ENCODE measurements at regions not wholly inside any gene's neighbourhood (a gene's known extent, or its start where the extent isn't known, plus 50 kb on each side); places are given as distances from the start of the nearest gene placed in this dataset.

DNA sequence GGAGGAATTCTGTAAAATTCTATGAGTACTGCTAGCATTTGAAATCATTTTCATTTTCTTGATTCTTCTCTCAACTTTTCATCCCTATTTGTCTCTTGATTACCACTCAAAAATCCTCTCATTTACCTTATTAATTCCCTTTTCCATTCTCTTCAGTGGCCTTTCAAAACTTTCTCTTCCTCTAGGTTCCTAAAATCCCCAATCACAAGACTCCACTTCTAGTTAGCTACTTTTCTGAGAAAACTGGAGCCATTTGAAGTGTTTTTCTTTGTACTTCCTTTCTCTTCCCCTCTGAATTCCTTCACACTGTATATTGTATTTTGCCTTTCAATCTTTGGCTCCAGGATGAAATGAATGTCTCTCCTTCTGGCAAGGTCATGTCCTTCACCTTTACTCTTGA lies 61.3 kb upstream of the NR4A3 start:
- Histone ChIP-seq H3K9ac (ENCODE audit: low read length) (no peak overlapping the region), H4K20me1 (ENCODE audit: low read length) (no peaks in the 10 kb centered on the region), H3K9me2 (replicated peaks; ENCODE audit: low read length) (no peaks in the 10 kb centered on the region), H3K36me3 (ENCODE audit: low read depth, low read length) (no peaks in the 10 kb centered on the region), H3K4me3 (ENCODE audit: low read length) (no peak overlapping the region), H3F3A (ENCODE audit: low read length, unreplicated experiment) (no peaks in the 10 kb centered on the region), H3K27me3 (ENCODE audit: low read length) (peaks cover 20% of the 10 kb centered on the region), H3K79me2 (ENCODE audit: low read length) (no peaks in the 10 kb centered on the region), H3K9me3 (ENCODE audit: low read length) (no peaks in the 10 kb centered on the region), H3K27ac (ENCODE audit: low read length) (no peak overlapping the region), H3K4me2 (ENCODE audit: low read length) (no peak overlapping the region), H3K4me1 (ENCODE audit: insufficient read depth, low read length) (no peaks in the 10 kb centered on the region), H2AFZ (ENCODE audit: low read length) (no peak overlapping the region)
- TF ChIP-seq, protein P1, sequence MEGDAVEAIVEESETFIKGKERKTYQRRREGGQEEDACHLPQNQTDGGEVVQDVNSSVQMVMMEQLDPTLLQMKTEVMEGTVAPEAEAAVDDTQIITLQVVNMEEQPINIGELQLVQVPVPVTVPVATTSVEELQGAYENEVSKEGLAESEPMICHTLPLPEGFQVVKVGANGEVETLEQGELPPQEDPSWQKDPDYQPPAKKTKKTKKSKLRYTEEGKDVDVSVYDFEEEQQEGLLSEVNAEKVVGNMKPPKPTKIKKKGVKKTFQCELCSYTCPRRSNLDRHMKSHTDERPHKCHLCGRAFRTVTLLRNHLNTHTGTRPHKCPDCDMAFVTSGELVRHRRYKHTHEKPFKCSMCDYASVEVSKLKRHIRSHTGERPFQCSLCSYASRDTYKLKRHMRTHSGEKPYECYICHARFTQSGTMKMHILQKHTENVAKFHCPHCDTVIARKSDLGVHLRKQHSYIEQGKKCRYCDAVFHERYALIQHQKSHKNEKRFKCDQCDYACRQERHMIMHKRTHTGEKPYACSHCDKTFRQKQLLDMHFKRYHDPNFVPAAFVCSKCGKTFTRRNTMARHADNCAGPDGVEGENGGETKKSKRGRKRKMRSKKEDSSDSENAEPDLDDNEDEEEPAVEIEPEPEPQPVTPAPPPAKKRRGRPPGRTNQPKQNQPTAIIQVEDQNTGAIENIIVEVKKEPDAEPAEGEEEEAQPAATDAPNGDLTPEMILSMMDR (conservative IDR thresholded peaks at IDR 0.05; ENCODE audit: low read depth, low read length) = no peak
- TF ChIP-seq EZH2 (IDR thresholded peaks at IDR 0.05; ENCODE audit: low read length, unreplicated experiment) (no peak), EZH2phosphoT487 (IDR thresholded peaks at IDR 0.05; ENCODE audit: borderline replicate concordance, low read length) (no peak)
- no TSS peak for BruUV-seq (replicated peaks)
- POLR2A ChIA-PET (ENCODE audit: unreplicated experiment) = no interaction called here
- no peak for DNase-seq
- CTCF ChIA-PET = no interaction called here
- no peak for ATAC-seq
- intact Hi-C loops (cut with micrococcal nuclease) = no loop called here

DNA sequence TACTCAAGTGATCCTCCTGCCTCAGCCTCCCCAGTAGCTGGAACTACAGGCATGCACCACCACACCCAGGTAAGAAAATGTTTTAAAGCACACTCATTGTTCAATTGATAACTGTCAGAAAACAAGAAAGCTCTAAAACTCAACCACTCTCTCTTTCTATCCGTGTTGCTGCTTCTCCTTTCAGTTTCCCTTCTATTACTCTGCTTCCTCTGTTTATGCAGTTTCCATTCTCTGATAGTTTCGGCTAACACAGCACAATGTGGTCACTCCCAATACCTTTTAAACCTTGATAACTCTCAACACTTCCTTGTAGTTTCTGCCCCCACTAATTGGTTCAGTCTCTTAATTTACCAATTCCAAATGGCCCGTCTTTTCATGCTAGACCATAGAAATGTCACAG lies 59.2 kb upstream of the NR4A3 start:
- CTCF ChIA-PET = no interaction called here
- H3K4me1 ChIP-seq (ENCODE audit: insufficient read depth, low read length) = no peaks in the 10 kb centered on the region
- no TSS peak for BruUV-seq (replicated peaks)
- intact Hi-C loops (cut with micrococcal nuclease) = no loop called here
- no peaks in the 10 kb centered on the region for H3K9me2 ChIP-seq (replicated peaks; ENCODE audit: low read length)
- no peak overlapping the region for H3K9ac ChIP-seq (ENCODE audit: low read length)
- no peak overlapping the region for H2AFZ ChIP-seq (ENCODE audit: low read length)
- H3K36me3 ChIP-seq (ENCODE audit: low read depth, low read length) = no peaks in the 10 kb centered on the region
- H3F3A ChIP-seq (ENCODE audit: low read length, unreplicated experiment) = no peaks in the 10 kb centered on the region
- TF ChIP-seq, protein P1 (conservative IDR thresholded peaks at IDR 0.05; ENCODE audit: low read depth, low read length) = no peak
- TF ChIP-seq EZH2phosphoT487 (IDR thresholded peaks at IDR 0.05; ENCODE audit: borderline replicate concordance, low read length) (no peak), EZH2 (IDR thresholded peaks at IDR 0.05; ENCODE audit: low read length, unreplicated experiment) (no peak)
- no peak overlapping the region for H3K4me3 ChIP-seq (ENCODE audit: low read length)
- no peak overlapping the region for H3K27ac ChIP-seq (ENCODE audit: low read length)
- no peak overlapping the region for H3K4me2 ChIP-seq (ENCODE audit: low read length)
- DNase-seq (no peak), ATAC-seq (no peak)
- no peaks in the 10 kb centered on the region for H3K9me3 ChIP-seq (ENCODE audit: low read length)
- no peaks in the 10 kb centered on the region for H3K79me2 ChIP-seq (ENCODE audit: low read length)
- H3K27me3 ChIP-seq (ENCODE audit: low read length) = peaks cover 20% of the 10 kb centered on the region
- H4K20me1 ChIP-seq (ENCODE audit: low read length) = no peaks in the 10 kb centered on the region
- POLR2A ChIA-PET (ENCODE audit: unreplicated experiment) = no interaction called here

Data from PC-3 (cell line).